ENCODE measurements at regions not wholly inside any gene's neighbourhood (a gene's known extent, or its start where the extent isn't known, plus 50 kb on each side); places are given as distances from the start of the nearest gene placed in this dataset.

GRCh38 chr12:19726592-19726991 lies 287.3 kb downstream of the AEBP2 start:
- DNase-seq (ENCODE audit: low read depth in 1 of 2, low spot score in 1 of 2), result no peak
- H3K36me3 ChIP-seq, result no peaks in the 10 kb centered on the region
- TF ChIP-seq, protein P1, sequence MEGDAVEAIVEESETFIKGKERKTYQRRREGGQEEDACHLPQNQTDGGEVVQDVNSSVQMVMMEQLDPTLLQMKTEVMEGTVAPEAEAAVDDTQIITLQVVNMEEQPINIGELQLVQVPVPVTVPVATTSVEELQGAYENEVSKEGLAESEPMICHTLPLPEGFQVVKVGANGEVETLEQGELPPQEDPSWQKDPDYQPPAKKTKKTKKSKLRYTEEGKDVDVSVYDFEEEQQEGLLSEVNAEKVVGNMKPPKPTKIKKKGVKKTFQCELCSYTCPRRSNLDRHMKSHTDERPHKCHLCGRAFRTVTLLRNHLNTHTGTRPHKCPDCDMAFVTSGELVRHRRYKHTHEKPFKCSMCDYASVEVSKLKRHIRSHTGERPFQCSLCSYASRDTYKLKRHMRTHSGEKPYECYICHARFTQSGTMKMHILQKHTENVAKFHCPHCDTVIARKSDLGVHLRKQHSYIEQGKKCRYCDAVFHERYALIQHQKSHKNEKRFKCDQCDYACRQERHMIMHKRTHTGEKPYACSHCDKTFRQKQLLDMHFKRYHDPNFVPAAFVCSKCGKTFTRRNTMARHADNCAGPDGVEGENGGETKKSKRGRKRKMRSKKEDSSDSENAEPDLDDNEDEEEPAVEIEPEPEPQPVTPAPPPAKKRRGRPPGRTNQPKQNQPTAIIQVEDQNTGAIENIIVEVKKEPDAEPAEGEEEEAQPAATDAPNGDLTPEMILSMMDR (IDR thresholded peaks at IDR 0.05; ENCODE audit: low read depth, low read length), result no peak

DNA sequence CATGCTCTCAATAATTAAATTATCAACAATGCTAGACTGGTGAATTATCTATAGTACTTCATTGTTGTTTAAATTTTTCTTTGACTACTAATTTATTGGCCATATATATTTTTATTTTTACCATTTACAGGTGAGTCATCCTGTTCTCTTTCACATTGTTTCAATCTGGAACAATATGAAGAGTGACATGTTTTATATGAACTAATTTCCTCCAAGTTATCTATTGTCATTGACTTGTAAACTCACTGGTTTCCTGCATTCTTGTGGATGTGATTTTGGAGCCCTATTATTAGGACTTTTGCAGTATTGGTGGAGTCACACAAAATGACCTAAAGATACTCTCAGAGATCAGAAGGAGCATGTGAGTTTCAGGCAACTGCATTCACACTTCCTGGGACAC lies 297.7 kb downstream of the AEBP2 start:
- Histone ChIP-seq H3K9me3 (ENCODE audit: low read depth) (no peaks in the 10 kb centered on the region), H3K27ac (no peak overlapping the region), H3K36me3 (no peaks in the 10 kb centered on the region), H3K27me3 (no peaks in the 10 kb centered on the region), H3K4me1 (ENCODE audit: low read depth) (peaks cover 5% of the 10 kb centered on the region), H3K4me3 (no peak overlapping the region)
- DNase-seq (ENCODE audit: low read depth in 1 of 2, low spot score in 1 of 2), result no peak
- TF ChIP-seq, protein P1 (IDR thresholded peaks at IDR 0.05; ENCODE audit: low read depth, low read length), result no peak

More at GRCh38 chr12:19726592-19726991, 287.3 kb downstream of the AEBP2 start:
- no peaks in the 10 kb centered on the region for H3K9me3 ChIP-seq (ENCODE audit: low read depth)
- H3K27ac ChIP-seq, result no peak overlapping the region
- H3K4me3 ChIP-seq, result no peak overlapping the region
- H3K4me1 ChIP-seq (ENCODE audit: low read depth), result no peaks in the 10 kb centered on the region
- no peaks in the 10 kb centered on the region for H3K27me3 ChIP-seq

DNA sequence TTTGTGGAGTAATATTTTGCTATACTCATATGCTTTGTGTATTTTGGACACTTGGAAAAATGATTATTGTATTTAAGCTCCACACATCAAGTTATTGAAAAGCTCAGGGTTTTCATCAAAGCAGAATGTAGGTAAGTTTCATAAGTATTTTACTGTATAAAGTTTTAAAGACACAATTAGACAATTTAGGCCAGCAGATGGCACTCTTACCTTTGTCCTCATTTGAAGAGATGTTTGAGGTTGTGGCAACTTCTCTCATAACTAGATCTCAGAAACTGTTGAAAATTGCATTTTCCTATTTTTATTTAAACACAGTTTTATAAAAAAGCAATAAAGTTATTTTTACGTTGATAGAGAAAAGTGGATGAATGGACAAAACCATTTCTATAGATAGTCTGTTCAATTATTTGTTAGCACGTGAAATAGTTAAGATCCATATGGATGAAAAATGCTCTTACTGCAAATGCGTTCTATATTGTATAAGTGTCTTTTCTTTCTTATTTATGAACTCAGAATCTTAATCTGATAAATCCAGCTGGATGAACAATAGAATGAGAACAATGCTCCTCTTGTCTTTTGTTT lies 300.0 kb downstream of the AEBP2 start:
- peak; percentile 63 to 87 for DNase-seq (ENCODE audit: low read depth in 1 of 2, low spot score in 1 of 2)

DNA sequence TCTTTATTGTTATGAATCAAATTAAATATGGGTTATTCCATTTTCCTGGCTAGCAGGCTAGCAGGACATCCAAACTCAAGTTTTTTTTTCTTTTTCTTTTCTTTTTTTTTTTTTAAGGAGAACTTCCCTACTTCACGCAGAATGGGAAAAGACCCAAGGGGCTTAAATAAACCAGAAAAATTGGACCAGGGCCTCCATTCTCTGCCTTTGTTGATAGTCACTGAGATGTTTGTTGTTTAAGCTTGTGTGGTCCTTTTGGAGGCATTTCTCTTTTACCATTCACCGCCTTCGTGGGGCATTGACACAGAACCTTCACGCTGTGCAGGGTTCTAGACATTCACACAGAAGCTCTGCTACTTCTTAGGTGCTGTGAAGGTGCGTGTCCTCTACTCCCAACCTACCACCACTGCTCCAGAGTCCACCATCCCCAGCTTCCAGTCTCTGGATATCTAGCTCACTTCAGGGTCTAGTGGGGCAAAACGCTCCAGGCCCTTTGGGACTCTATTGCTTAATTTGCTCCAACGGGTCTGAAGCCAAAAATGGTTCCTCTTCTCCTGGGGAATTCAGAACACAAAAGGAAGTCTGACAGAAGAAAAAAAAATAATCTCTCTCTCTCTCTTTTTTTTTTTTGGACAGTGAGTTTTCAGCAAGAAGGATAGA lies 301.3 kb downstream of the AEBP2 start:
- TF ChIP-seq, protein P1 (IDR thresholded peaks at IDR 0.05; ENCODE audit: low read depth, low read length), result no peak
- Histone ChIP-seq H3K4me3 (no peak overlapping the region), H3K36me3 (no peaks in the 10 kb centered on the region), H3K4me1 (ENCODE audit: low read depth) (peaks cover 5% of the 10 kb centered on the region), H3K9me3 (ENCODE audit: low read depth) (no peaks in the 10 kb centered on the region), H3K27me3 (no peaks in the 10 kb centered on the region), H3K27ac (no peak overlapping the region)
- DNase-seq (ENCODE audit: low read depth in 1 of 2, low spot score in 1 of 2), result peak in 1 of 2 donors; percentile 59

More for the DNA sequence above, 300.0 kb downstream of the AEBP2 start:
- H3K9me3 ChIP-seq (ENCODE audit: low read depth), result no peaks in the 10 kb centered on the region
- peaks cover 5% of the 10 kb centered on the region for H3K4me1 ChIP-seq (ENCODE audit: low read depth)
- no peak overlapping the region for H3K4me3 ChIP-seq
- no peaks in the 10 kb centered on the region for H3K36me3 ChIP-seq
- TF ChIP-seq, protein P1 (IDR thresholded peaks at IDR 0.05; ENCODE audit: low read depth, low read length), result peak; percentile 54
- H3K27me3 ChIP-seq, result no peaks in the 10 kb centered on the region
- H3K27ac ChIP-seq, result no peak overlapping the region

- Histone ChIP-seq H3K27me3 (no peaks in the 10 kb centered on the region), H3K9me3 (ENCODE audit: low read depth) (no peaks in the 10 kb centered on the region), H3K4me1 (ENCODE audit: low read depth) (peaks cover 5% of the 10 kb centered on the region), H3K27ac (no peak overlapping the region), H3K4me3 (no peak overlapping the region), H3K36me3 (no peaks in the 10 kb centered on the region)
- DNase-seq (ENCODE audit: low read depth in 1 of 2, low spot score in 1 of 2), result peak; percentile 35 to 38
- TF ChIP-seq, protein P1 (IDR thresholded peaks at IDR 0.05; ENCODE audit: low read depth, low read length), result no peak
These were observed 301.8 kb downstream of the AEBP2 start for GRCh38 chr12:19741132-19741489.

All from cardiac muscle cell (in vitro differentiated cells and primary cell).